Stimulated activated CD8-positive, alpha-beta memory T cell treated with anti-CD3 and anti-CD28 coated beads, Interleukin-7, amount 100 ng/mL, for 4 hours (primary cell): ENCODE measurements at regions not wholly inside any gene's neighbourhood (a gene's known extent, or its start where the extent isn't known, plus 50 kb on each side); places are given as distances from the start of the nearest gene placed in this dataset.

Source experiments
- DNase-seq, 2 donors: peaks; one replicate each; pipeline ENCODE4 v3.0.0-alpha.2; 2020; ENCODE audit warnings: low read depth in 2 of 2

DNA sequence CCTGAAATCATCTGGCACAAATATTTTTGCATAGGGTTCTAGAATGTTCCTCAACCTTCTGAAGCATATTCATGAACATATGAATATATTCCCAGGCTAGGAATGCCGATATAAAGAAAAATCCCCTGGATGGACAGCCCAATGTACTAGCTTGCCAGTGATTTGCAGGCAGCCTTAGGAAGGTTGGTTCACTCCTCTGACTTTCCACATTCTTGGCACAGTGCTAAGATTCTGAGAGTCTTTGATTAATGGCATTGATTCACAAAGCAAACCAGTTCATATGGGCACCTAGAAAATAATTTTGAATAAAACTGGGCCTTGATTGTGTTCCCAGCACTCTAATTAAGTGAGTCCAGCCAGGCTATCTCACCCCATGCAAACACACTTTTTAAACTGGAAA is 56.9 kb upstream of the ENPP4 start:
- DNase-seq: no peak

DNA sequence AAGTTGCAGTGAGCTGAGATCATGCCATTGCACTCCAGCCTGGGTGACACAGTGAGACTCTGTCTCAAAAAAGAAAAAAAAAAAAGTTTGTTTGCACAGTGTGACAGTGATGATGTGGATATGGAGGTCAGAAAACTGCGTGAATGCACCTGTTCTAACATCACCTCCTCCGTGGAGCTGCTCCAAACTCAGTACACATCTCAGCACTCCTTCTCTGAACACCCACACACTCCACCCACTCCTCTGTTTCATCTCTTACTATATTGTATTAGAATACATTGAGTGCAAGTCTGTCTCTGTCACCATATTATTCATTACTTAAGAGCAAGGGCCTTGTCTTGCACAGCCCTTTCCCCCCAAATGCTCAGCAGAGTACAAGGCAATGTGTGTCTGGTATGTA is 51.5 kb upstream of the ENPP4 start:
- DNase-seq: peak; percentile 13 to 26

DNA sequence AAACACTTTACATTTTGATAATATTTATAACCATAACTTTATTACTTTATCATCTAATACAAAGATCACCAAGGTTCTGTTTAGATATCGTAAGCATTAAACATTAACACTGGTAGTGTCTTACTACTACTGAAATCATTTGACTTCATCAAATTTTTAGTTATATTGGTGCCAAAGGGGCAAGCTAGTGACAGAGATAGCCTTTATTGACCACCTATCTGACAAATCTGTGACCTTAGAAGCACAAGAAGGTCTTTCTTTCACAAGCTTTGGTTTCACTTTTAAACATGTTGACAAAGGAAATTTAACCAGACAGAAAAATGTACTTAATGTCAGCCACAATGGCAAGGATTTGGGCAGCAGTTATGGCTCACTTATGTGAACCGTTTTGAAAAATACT is 50.7 kb upstream of the ENPP4 start:
- no peak for DNase-seq
